GM18909 (cell line): ENCODE measurements at regions not wholly inside any gene's neighbourhood (a gene's known extent, or its start where the extent isn't known, plus 50 kb on each side); places are given as distances from the start of the nearest gene placed in this dataset.
A peak's percentile ranks its signal among the peaks of the same experiment; 100 is the strongest.
"Not testable (repeated sequence)": the region's sequence is repeated elsewhere in the genome, so short reads cannot be mapped to it uniquely, and the experiment has no call there.

ENCODE experiments used
- ATAC-seq: cut with Tn5 transposase; IDR thresholded peaks from one replicate; pipeline ENCODE4 v1.9.1; 2021; ENCODE audit warnings: mild to moderate bottlenecking; ENCODE audit not compliant: unreplicated experiment, poor library complexity

- no peak for ATAC-seq
Observed at GRCh38 chr6:137793805-137794515, 73.1 kb upstream of the TNFAIP3 start.

GRCh38 chr6:137794516-137795201 lies 72.4 kb upstream of the TNFAIP3 start:
- ATAC-seq, result no peak

GRCh38 chr6:137795501-137795900 lies 71.6 kb upstream of the TNFAIP3 start:
- ATAC-seq, result no peak

DNA sequence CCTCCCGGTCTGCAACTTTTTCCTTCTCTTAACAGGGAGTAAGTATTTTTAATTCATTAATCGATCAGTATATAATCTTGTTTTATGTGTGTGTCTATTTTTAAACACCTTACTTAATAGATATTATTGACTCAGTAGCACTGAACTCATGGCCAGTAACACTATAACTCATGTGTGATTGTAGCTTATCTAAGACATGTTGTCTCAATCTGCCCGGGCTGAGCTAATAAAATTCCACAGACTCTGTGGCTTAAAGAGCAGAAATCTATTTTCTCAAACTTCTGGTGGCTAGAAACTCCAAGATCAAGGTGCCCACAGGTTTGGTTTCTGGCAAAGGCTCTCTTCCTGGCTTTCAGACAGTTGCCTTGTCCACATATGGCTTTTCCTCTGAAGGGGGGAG lies 68.8 kb upstream of the TNFAIP3 start:
- no peak for ATAC-seq

GRCh38 chr6:137798846-137799245 lies 68.2 kb upstream of the TNFAIP3 start:
- ATAC-seq, result no peak

DNA sequence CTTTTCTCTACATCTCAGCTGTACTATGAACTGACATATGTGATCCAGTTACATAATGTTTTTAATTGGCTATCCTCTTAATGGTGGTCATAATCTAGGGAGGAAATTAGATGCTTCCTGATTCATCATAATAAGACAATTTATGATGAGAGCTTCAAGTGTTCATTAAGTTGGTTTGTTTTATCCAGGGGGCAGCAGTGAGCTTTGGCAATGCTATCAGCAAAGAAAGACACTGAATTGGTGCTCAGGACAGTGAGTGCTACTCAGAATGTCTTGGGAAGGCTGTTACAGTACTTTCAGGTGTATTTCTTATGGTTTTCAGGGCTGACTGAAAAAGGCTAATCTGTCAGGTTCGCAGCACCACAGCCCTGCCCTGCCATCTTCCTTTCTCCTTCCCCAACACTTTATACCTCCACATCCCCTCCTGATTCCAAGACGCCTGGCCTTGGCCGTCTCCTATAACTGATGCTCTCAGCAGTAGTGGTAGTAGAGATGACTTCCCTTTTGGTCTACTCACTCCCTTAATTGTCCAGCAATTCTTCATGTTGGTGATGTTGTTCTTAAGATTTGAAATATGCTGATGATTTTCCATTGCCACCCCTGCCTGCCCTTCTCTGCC lies 67.0 kb upstream of the TNFAIP3 start:
- peak; percentile 75 for ATAC-seq

GRCh38 chr6:137800762-137801161 lies 66.3 kb upstream of the TNFAIP3 start:
- ATAC-seq, result no peak

GRCh38 chr6:137801352-137802114 lies 65.5 kb upstream of the TNFAIP3 start:
- no peak for ATAC-seq

DNA sequence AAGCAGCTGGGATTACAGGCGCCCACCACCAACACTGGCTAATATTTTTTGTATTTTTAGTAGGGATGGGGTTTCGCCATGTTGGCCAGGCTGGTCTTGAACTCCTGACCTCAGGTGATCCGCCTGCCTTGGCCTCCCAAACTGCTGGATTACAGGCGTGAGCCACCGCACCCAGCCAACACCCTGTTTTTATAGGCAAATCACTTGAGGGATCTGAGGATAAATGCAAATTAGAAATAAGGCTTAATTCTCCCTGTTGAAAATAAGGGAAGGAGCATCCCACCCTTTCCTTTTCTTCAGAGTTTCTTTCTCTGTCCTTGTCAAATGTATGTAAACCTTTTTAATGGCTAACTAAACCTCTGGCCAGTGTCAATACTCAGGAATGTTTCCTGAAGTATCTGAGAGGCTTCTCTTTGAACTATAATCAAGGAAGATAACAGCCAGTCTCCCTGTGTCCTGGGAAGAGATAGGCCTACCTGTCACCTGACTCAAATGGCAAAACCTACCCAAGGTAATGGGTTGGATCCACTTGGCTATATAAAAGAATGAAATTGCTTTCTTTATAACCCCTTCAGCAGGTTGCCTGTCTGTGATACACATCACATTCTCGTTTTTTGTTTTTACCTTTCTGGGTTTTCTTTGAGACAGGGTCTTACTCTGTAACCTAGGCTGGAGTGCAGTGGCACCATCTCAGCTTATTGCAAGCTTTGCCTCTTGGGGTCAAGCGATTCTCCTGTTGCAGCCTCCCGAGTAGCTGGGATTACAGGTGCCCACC lies 64.5 kb upstream of the TNFAIP3 start:
- no peak for ATAC-seq

DNA sequence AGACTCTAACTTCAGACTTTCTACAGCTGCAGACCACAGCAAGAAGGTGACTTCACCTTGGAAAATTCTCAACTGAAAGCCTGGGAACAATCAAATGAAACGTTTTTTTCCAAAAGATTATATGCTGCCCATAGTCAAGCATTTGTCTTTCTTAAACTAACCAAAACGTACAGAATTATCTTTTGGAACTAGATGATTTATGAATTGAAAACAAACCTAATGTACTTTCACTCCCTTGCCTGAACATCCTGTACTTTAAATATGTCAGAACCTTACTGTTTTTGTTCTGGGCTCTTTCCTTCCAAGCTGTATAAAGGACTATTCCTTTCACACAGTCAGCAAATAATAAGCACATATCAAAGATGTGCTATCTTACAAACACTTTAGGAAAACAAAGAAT lies 62.4 kb upstream of the TNFAIP3 start:
- ATAC-seq, result no peak

DNA sequence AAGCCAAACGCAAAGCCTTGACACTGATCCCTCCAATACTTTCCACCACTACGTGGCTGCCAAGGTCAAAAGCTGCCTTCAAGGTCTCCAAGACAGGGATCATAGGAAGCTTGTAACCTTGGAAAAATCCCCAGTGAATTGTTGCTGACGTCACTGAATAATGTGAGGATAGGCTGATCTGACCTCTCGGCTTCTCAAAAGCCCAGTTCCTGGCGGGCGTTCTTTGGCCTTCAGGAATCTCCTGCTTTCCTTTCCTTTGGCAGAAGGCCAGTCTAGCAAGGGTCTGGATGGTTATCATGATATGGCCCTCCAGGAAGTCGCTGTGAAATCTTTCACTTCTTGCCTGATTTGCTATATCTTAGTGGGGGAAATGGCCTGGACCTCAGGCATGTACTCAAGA lies 61.4 kb upstream of the TNFAIP3 start:
- ATAC-seq, result no peak

- no peak for ATAC-seq
Observed at GRCh38 chr6:137806914-137807682, 60.0 kb upstream of the TNFAIP3 start.

GRCh38 chr6:137808191-137808590 lies 58.9 kb upstream of the TNFAIP3 start:
- ATAC-seq, result no peak

DNA sequence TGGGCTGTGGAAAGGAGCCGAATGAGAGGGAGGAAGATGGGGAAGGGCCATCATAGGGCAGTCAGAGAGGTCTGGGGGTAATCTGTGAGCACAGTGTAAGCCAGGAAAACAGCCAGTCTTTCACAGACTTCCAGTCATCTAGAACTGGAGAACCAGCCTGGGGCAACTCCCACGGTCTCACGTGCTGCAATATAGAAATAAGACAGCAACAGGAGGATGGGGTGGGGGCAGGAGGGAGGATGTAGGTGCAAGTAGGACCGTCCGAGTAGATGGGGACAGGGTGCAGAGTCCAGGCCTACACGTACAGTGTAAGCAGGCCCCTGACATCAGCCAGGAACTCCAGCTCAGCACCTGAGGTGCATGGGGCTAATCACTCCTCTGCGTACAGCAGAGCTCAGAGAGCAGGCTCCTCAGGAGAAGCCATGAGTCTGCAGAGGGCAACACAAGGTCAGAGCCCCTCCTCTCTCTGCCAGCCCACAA lies 58.2 kb upstream of the TNFAIP3 start:
- ATAC-seq, result no peak

DNA sequence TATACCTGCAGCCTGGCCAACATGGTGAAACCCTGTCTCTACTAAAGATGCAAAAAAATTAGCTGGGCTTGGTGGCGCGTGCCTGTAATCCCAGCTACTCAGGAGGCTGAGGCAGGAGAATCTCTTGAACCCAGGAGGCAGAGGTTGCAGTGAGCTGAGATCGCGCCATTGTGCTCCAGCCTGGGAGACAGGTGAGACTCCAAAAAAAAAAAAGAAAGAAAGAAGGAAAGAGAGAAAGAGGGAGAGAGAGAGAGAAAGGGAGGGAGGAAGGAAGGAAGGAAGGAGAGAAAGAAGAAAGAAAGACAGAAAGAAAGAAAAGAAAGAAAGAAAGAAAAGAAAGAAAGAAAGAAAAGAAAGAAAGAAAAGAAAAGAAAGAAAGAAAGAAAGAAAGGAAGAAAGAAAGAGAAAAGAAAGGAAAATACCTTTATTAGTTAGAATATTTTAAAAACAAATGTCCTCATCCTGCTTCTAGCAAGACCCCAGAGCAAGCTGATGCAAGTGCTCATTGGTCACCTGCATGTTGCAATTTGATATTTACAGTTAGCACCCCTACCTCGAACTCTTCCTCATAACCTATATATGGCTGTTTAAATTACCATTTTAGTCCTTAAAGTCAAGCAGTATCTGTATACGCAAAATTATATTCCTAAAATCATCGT lies 57.0 kb upstream of the TNFAIP3 start:
- ATAC-seq, result not testable (repeated sequence)

GRCh38 chr6:137810554-137811120 lies 56.4 kb upstream of the TNFAIP3 start:
- no peak for ATAC-seq

- ATAC-seq, result peak; percentile 98
Observed at GRCh38 chr6:137811121-137811915, 55.7 kb upstream of the TNFAIP3 start.
